ENCODE measurements at regions not wholly inside any gene's neighbourhood (a gene's known extent, or its start where the extent isn't known, plus 50 kb on each side); places are given as distances from the start of the nearest gene placed in this dataset.

GRCh38 chr7:145893925-145894535, 222.6 kb upstream of the CNTNAP2 start:
- WGBS, 3 donors = 76 to 90% (median 90%) methylated on average over 4 of the region's 4 CpGs
- Histone ChIP-seq H3K27me3 (ENCODE audit: insufficient read depth in 3 of 3, low read length in 2 of 3) (no peaks in the 10 kb centered on the region), H3K27ac (no peak overlapping the region), H3K36me3 (ENCODE audit: insufficient read depth in 1 of 2, low read depth in 1 of 2) (no peaks in the 10 kb centered on the region), H3K4me1 (no peaks in the 10 kb centered on the region), H3K4me3 (no peak overlapping the region), H3K9me3 (no peaks in the 10 kb centered on the region)
- intact Hi-C loops (cut with DNase I) = no loop called here
- no peak for TF ChIP-seq CTCF (IDR thresholded peaks at IDR 0.05)
- DNase-seq (no peak), ATAC-seq (no peak)

DNA sequence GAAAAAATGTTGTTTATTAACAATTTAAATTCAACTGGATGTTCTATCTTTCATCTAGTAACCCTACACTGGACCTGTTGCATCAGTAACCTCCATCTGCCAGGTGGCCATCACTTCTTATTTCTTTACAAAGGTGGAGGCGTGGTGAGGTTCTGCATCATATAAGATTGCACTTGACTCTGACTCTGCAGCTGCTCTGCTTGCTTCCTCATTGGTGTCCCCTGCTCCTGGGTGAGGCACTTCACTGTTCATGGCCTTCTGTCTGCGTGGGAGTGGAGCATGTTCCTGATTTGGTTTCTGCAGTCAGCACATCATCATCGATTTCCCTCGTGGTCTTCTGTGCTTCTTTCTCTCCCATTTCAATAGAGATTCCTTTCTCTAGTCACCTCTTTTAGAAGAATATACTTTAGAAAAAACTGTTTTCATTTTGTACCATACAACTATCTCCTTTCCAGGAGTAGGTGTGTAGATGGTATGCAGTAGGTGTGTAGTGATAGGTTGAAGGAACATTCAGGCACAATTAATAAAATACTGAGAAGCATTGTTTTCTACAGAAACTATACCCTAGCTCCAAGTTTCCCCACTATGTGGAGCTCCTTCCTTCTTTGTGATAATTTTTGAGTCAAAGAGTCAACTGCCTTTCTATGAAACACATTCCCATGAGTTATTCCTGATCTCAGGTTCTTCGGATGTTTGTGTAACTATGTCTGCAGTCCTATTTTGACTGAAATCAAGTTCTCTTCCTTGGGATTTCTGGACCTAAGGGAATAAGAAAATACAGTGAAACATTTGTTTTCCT, 231.7 kb upstream of the CNTNAP2 start:
- no peak for ATAC-seq
- Histone ChIP-seq H3K27me3 (ENCODE audit: insufficient read depth in 3 of 3, low read length in 2 of 3) (no peaks in the 10 kb centered on the region), H3K4me3 (no peak overlapping the region), H3K9me3 (no peaks in the 10 kb centered on the region), H3K27ac (no peak overlapping the region), H3K4me1 (no peaks in the 10 kb centered on the region), H3K36me3 (ENCODE audit: insufficient read depth in 1 of 2, low read depth in 1 of 2) (no peaks in the 10 kb centered on the region)
- no peak for TF ChIP-seq CTCF (IDR thresholded peaks at IDR 0.05)
- DNase-seq = no peak
- intact Hi-C loops (cut with DNase I) = no loop called here
- WGBS, 3 donors = 71 to 80% (median 73%) methylated on average over 5 of the region's 5 CpGs

- no peak for DNase-seq
- Histone ChIP-seq H3K36me3 (ENCODE audit: insufficient read depth in 1 of 2, low read depth in 1 of 2) (no peaks in the 10 kb centered on the region), H3K4me1 (no peaks in the 10 kb centered on the region), H3K27me3 (ENCODE audit: insufficient read depth in 3 of 3, low read length in 2 of 3) (no peaks in the 10 kb centered on the region), H3K27ac (no peak overlapping the region), H3K9me3 (no peaks in the 10 kb centered on the region), H3K4me3 (no peak overlapping the region)
- no peak for ATAC-seq
- intact Hi-C loops (cut with DNase I) = no loop called here
- 64 to 69% (median 66%) methylated on average over 1 of the region's 1 CpG for WGBS, 3 donors
- TF ChIP-seq CTCF (IDR thresholded peaks at IDR 0.05) = no peak
Observed at GRCh38 chr7:145876376-145876775, 240.2 kb upstream of the CNTNAP2 start.

GRCh38 chr7:145875267-145875666, 241.3 kb upstream of the CNTNAP2 start:
- ATAC-seq (no peak), DNase-seq (no peak)
- no peak overlapping the region for H3K4me3 ChIP-seq
- no peak overlapping the region for H3K27ac ChIP-seq
- H3K4me1 ChIP-seq = no peaks in the 10 kb centered on the region
- H3K27me3 ChIP-seq (ENCODE audit: insufficient read depth in 3 of 3, low read length in 2 of 3) = no peaks in the 10 kb centered on the region
- H3K36me3 ChIP-seq (ENCODE audit: insufficient read depth in 1 of 2, low read depth in 1 of 2) = no peaks in the 10 kb centered on the region
- intact Hi-C loops (cut with DNase I) = no loop called here
- TF ChIP-seq CTCF (IDR thresholded peaks at IDR 0.05) = no peak
- H3K9me3 ChIP-seq = no peaks in the 10 kb centered on the region
